ENCODE measurements at regions not wholly inside any gene's neighbourhood (a gene's known extent, or its start where the extent isn't known, plus 50 kb on each side); places are given as distances from the start of the nearest gene placed in this dataset.

- Histone ChIP-seq H3K36me3 (replicated peaks; ENCODE audit: control insufficient read depth, insufficient read depth, low read length) (no peaks in the 10 kb centered on the region), H3K4me3 (ENCODE audit: insufficient read depth, low read depth, low read length) (no peak overlapping the region), H3K27me3 (ENCODE audit: control insufficient read depth, insufficient read depth, low read length) (no peaks in the 10 kb centered on the region)
- DNase-seq, result no peak
Observed at GRCh38 chr5:89299998-89300397, 417.0 kb upstream of the MEF2C start.

GRCh38 chr5:89297066-89297465 lies 414.1 kb upstream of the MEF2C start:
- no peaks in the 10 kb centered on the region for H3K36me3 ChIP-seq (replicated peaks; ENCODE audit: control insufficient read depth, insufficient read depth, low read length)
- H3K27me3 ChIP-seq (ENCODE audit: control insufficient read depth, insufficient read depth, low read length), result no peaks in the 10 kb centered on the region
- DNase-seq, result no peak
- no peak overlapping the region for H3K4me3 ChIP-seq (ENCODE audit: insufficient read depth, low read depth, low read length)

GRCh38 chr5:89293810-89294209 lies 410.8 kb upstream of the MEF2C start:
- no peak for DNase-seq
- H3K36me3 ChIP-seq (replicated peaks; ENCODE audit: control insufficient read depth, insufficient read depth, low read length), result no peaks in the 10 kb centered on the region
- H3K4me3 ChIP-seq (ENCODE audit: insufficient read depth, low read depth, low read length), result no peak overlapping the region
- no peaks in the 10 kb centered on the region for H3K27me3 ChIP-seq (ENCODE audit: control insufficient read depth, insufficient read depth, low read length)

GRCh38 chr5:89292487-89292886 lies 409.5 kb upstream of the MEF2C start:
- Histone ChIP-seq H3K36me3 (replicated peaks; ENCODE audit: control insufficient read depth, insufficient read depth, low read length) (no peaks in the 10 kb centered on the region), H3K27me3 (ENCODE audit: control insufficient read depth, insufficient read depth, low read length) (no peaks in the 10 kb centered on the region), H3K4me3 (ENCODE audit: insufficient read depth, low read depth, low read length) (no peak overlapping the region)
- no peak for DNase-seq

- Histone ChIP-seq H3K4me3 (ENCODE audit: insufficient read depth, low read depth, low read length) (no peak overlapping the region), H3K36me3 (replicated peaks; ENCODE audit: control insufficient read depth, insufficient read depth, low read length) (no peaks in the 10 kb centered on the region), H3K27me3 (ENCODE audit: control insufficient read depth, insufficient read depth, low read length) (no peaks in the 10 kb centered on the region)
- no peak for DNase-seq
Observed at GRCh38 chr5:89289604-89290003, 406.6 kb upstream of the MEF2C start.

GRCh38 chr5:89287964-89288363 lies 405.0 kb upstream of the MEF2C start:
- no peak for DNase-seq
- H3K27me3 ChIP-seq (ENCODE audit: control insufficient read depth, insufficient read depth, low read length), result no peaks in the 10 kb centered on the region
- no peaks in the 10 kb centered on the region for H3K36me3 ChIP-seq (replicated peaks; ENCODE audit: control insufficient read depth, insufficient read depth, low read length)
- no peak overlapping the region for H3K4me3 ChIP-seq (ENCODE audit: insufficient read depth, low read depth, low read length)

- no peaks in the 10 kb centered on the region for H3K27me3 ChIP-seq (ENCODE audit: control insufficient read depth, insufficient read depth, low read length)
- H3K4me3 ChIP-seq (ENCODE audit: insufficient read depth, low read depth, low read length), result no peak overlapping the region
- DNase-seq, result no peak
- no peaks in the 10 kb centered on the region for H3K36me3 ChIP-seq (replicated peaks; ENCODE audit: control insufficient read depth, insufficient read depth, low read length)
Observed at GRCh38 chr5:89286320-89286719, 403.3 kb upstream of the MEF2C start.

GRCh38 chr5:89283728-89284493 lies 400.9 kb upstream of the MEF2C start:
- no peaks in the 10 kb centered on the region for H3K27me3 ChIP-seq (ENCODE audit: control insufficient read depth, insufficient read depth, low read length)
- no peak overlapping the region for H3K4me3 ChIP-seq (ENCODE audit: insufficient read depth, low read depth, low read length)
- no peaks in the 10 kb centered on the region for H3K36me3 ChIP-seq (replicated peaks; ENCODE audit: control insufficient read depth, insufficient read depth, low read length)
- DNase-seq, result peak; percentile 0

- DNase-seq, result no peak
- Histone ChIP-seq H3K36me3 (replicated peaks; ENCODE audit: control insufficient read depth, insufficient read depth, low read length) (no peaks in the 10 kb centered on the region), H3K4me3 (ENCODE audit: insufficient read depth, low read depth, low read length) (no peak overlapping the region), H3K27me3 (ENCODE audit: control insufficient read depth, insufficient read depth, low read length) (no peaks in the 10 kb centered on the region)
Observed at GRCh38 chr5:89282554-89283510, 399.8 kb upstream of the MEF2C start.

GRCh38 chr5:89281766-89282553 lies 399.0 kb upstream of the MEF2C start:
- Histone ChIP-seq H3K27me3 (ENCODE audit: control insufficient read depth, insufficient read depth, low read length) (no peaks in the 10 kb centered on the region), H3K36me3 (replicated peaks; ENCODE audit: control insufficient read depth, insufficient read depth, low read length) (no peaks in the 10 kb centered on the region), H3K4me3 (ENCODE audit: insufficient read depth, low read depth, low read length) (no peak overlapping the region)
- DNase-seq, result no peak

GRCh38 chr5:89281211-89281610 lies 398.2 kb upstream of the MEF2C start:
- Histone ChIP-seq H3K4me3 (ENCODE audit: insufficient read depth, low read depth, low read length) (no peak overlapping the region), H3K27me3 (ENCODE audit: control insufficient read depth, insufficient read depth, low read length) (no peaks in the 10 kb centered on the region), H3K36me3 (replicated peaks; ENCODE audit: control insufficient read depth, insufficient read depth, low read length) (no peaks in the 10 kb centered on the region)
- no peak for DNase-seq

- no peak for DNase-seq
- Histone ChIP-seq H3K4me3 (ENCODE audit: insufficient read depth, low read depth, low read length) (no peak overlapping the region), H3K27me3 (ENCODE audit: control insufficient read depth, insufficient read depth, low read length) (no peaks in the 10 kb centered on the region), H3K36me3 (replicated peaks; ENCODE audit: control insufficient read depth, insufficient read depth, low read length) (no peaks in the 10 kb centered on the region)
Observed at GRCh38 chr5:89280103-89281037, 397.4 kb upstream of the MEF2C start.

- DNase-seq, result no peak
- H3K36me3 ChIP-seq (replicated peaks; ENCODE audit: control insufficient read depth, insufficient read depth, low read length), result no peaks in the 10 kb centered on the region
- H3K4me3 ChIP-seq (ENCODE audit: insufficient read depth, low read depth, low read length), result no peak overlapping the region
- H3K27me3 ChIP-seq (ENCODE audit: control insufficient read depth, insufficient read depth, low read length), result no peaks in the 10 kb centered on the region
Observed at GRCh38 chr5:89279391-89280036, 396.5 kb upstream of the MEF2C start.
